ENCODE measurements at regions not wholly inside any gene's neighbourhood (a gene's known extent, or its start where the extent isn't known, plus 50 kb on each side); places are given as distances from the start of the nearest gene placed in this dataset.
"Not testable (repeated sequence)": the region's sequence is repeated elsewhere in the genome, so short reads cannot be mapped to it uniquely, and the experiment has no call there.

- H3K27me3 ChIP-seq, result no peaks in the 10 kb centered on the region
- no peak overlapping the region for H3K27ac ChIP-seq
- H3K36me3 ChIP-seq, result no peaks in the 10 kb centered on the region
- H3K4me1 ChIP-seq (ENCODE audit: control insufficient read depth in 1 of 2, insufficient read depth in 1 of 2, low read depth in 1 of 2, low read length in 1 of 2), result no peaks in the 10 kb centered on the region
- TF ChIP-seq CTCF (IDR thresholded peaks at IDR 0.05), result no peak
- peaks cover 11% of the 10 kb centered on the region for H3K9me3 ChIP-seq
- no peak overlapping the region for H3K4me3 ChIP-seq (ENCODE audit: low read depth in 1 of 2, low read length in 1 of 2)
These were observed 180.0 kb upstream of the SMAD3 start for GRCh38 chr15:66885281-66885915.

DNA sequence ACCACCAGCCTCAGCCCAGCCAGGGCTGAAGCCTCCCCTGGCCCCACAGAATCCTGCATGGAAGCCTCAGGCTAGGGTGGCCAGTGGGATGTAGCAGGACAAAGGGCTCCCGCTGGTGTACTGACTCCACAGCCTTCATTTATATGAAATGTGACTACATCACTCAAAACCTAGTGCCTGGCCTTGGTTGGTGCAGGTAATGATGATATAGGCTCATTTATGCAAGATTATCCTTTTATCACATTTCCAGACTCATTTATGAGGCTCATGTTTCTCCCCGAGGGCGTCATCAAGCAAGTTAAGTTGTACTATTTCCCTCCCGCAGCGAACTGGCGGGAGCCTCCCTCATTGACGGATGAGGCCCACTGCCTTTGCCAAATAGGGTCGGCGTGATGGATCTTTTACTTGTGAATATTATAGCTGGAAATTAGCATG is 179.1 kb upstream of the SMAD3 start:
- no peaks in the 10 kb centered on the region for H3K4me1 ChIP-seq (ENCODE audit: control insufficient read depth in 1 of 2, insufficient read depth in 1 of 2, low read depth in 1 of 2, low read length in 1 of 2)
- no peaks in the 10 kb centered on the region for H3K27me3 ChIP-seq
- H3K36me3 ChIP-seq, result no peaks in the 10 kb centered on the region
- no peak for TF ChIP-seq CTCF (IDR thresholded peaks at IDR 0.05)
- H3K4me3 ChIP-seq (ENCODE audit: low read depth in 1 of 2, low read length in 1 of 2), result no peak overlapping the region
- peaks cover 11% of the 10 kb centered on the region for H3K9me3 ChIP-seq
- H3K27ac ChIP-seq, result no peak overlapping the region

- Histone ChIP-seq H3K27me3 (no peaks in the 10 kb centered on the region), H3K36me3 (no peaks in the 10 kb centered on the region), H3K4me1 (ENCODE audit: control insufficient read depth in 1 of 2, insufficient read depth in 1 of 2, low read depth in 1 of 2, low read length in 1 of 2) (no peaks in the 10 kb centered on the region), H3K9me3 (peaks cover 11% of the 10 kb centered on the region), H3K27ac (no peak overlapping the region), H3K4me3 (ENCODE audit: low read depth in 1 of 2, low read length in 1 of 2) (no peak overlapping the region)
- TF ChIP-seq CTCF (IDR thresholded peaks at IDR 0.05), result no peak
These were observed 178.6 kb upstream of the SMAD3 start for GRCh38 chr15:66886686-66887273.

- not testable (repeated sequence) for H3K27me3 ChIP-seq; H3K27ac ChIP-seq; H3K4me1 ChIP-seq (ENCODE audit: control insufficient read depth in 1 of 2, insufficient read depth in 1 of 2, low read depth in 1 of 2, low read length in 1 of 2); H3K4me3 ChIP-seq (ENCODE audit: low read depth in 1 of 2, low read length in 1 of 2); H3K36me3 ChIP-seq
- H3K9me3 ChIP-seq, result peaks cover 11% of the 10 kb centered on the region
These were observed 176.1 kb upstream of the SMAD3 start for GRCh38 chr15:66889298-66889697.

DNA sequence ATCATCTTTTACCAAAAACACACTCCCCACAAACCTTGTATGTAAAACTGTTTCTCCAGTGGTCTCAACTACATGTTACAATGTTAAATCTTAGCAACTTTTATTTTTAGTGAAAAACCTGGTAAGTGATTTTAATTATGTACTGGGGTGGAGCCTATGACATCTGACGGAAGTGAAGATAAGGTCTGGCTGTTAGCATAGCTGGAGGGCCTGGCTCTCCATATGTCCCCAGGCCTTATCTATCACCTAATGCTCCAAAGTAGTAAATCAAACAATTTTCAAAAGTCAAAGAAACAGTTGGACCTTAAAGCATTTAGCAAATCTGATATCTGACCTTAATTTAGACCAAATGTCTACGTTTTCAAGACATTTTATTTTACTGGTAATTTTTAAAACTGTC is 173.6 kb upstream of the SMAD3 start:
- Histone ChIP-seq H3K36me3 (no peaks in the 10 kb centered on the region), H3K27me3 (peaks cover 3% of the 10 kb centered on the region), H3K9me3 (peaks cover 11% of the 10 kb centered on the region), H3K4me3 (ENCODE audit: low read depth in 1 of 2, low read length in 1 of 2) (no peak overlapping the region), H3K27ac (no peak overlapping the region), H3K4me1 (ENCODE audit: control insufficient read depth in 1 of 2, insufficient read depth in 1 of 2, low read depth in 1 of 2, low read length in 1 of 2) (no peaks in the 10 kb centered on the region)
- TF ChIP-seq CTCF (IDR thresholded peaks at IDR 0.05), result no peak

GRCh38 chr15:66893294-66893693 is 172.1 kb upstream of the SMAD3 start:
- Histone ChIP-seq H3K27me3 (peaks cover 3% of the 10 kb centered on the region), H3K4me1 (ENCODE audit: control insufficient read depth in 1 of 2, insufficient read depth in 1 of 2, low read depth in 1 of 2, low read length in 1 of 2) (no peaks in the 10 kb centered on the region), H3K36me3 (no peaks in the 10 kb centered on the region), H3K27ac (no peak overlapping the region), H3K9me3 (peaks cover 11% of the 10 kb centered on the region), H3K4me3 (ENCODE audit: low read depth in 1 of 2, low read length in 1 of 2) (no peak overlapping the region)
- no peak for TF ChIP-seq CTCF (IDR thresholded peaks at IDR 0.05)
